HG03280 (cell line): ENCODE measurements at regions not wholly inside any gene's neighbourhood (a gene's known extent, or its start where the extent isn't known, plus 50 kb on each side); places are given as distances from the start of the nearest gene placed in this dataset.
"Not testable (repeated sequence)": the region's sequence is repeated elsewhere in the genome, so short reads cannot be mapped to it uniquely, and the experiment has no call there.

ENCODE experiments used
- ATAC-seq: cut with Tn5 transposase; IDR thresholded peaks from one replicate; pipeline ENCODE4 v1.9.1; 2021; ENCODE audit warnings: mild to moderate bottlenecking, moderate library complexity; ENCODE audit not compliant: unreplicated experiment

DNA sequence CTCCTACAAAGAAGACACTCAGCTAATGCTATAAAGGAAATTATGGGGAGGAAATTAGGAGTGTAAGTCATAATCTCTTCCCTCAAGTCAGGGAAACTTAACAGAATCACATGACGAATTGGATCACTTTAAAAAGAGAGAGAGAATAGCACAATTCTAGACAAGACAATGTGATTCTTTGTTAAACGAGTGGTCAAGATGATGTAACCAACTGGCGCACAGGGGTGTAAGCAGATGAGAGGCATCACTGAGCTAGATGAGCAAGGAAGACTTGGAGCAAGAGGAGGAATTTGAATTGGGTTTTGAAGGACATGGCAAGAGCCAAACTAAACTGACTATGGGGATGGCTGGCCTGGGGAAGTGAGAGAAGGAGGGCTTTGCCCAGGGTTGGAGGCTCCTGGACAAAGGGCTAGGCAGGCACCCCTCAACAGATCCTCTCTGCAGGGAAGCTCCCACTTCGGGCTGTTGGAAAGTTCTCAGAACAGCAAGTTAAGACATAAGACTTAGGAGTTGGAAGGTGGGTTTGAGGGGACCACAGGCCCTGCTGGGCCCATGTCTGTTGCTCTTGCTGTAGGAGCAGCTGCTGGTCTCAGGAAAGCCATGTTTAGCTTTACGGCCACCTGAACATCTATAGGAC, 123.9 kb upstream of the GRIK3 start:
- ATAC-seq = no peak

DNA sequence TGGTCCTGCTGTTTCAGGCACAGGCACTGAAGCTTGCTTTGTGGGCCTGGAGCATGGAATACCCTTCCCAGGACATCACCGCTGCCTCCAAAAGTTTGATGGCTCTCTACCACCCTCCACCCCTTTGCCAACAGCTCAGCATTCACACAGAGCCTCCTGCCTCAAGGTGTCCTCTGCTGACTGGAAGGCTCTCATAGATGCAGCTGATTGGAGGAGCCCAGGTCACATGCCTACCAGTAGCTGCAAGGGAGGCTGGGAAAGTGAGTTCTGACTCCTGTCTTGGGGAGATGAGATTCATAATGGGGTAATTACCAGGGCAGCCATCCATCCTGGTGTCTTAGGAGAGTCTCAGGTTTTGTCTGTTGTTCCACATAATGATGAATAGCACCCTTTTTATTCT, 124.8 kb upstream of the GRIK3 start:
- no peak for ATAC-seq

DNA sequence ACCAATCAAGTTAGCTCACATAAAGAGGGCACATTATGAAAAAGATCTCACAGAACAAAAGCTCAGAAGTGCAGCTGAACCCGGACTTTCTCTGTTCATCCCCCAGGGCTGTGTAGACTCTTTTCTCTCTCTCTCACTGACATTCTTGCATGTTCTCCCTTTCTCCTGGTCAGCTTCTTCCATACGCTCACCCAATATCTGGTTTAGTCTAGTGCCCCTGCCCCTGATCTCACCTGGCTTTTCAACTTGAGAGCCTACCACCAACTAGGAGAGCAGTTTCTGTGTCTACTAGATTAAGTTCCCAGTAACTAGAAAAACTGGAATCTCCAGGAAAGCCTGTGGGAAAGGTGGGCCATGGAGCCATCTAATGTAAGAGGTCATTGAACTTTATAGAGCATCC, 126.9 kb upstream of the GRIK3 start:
- ATAC-seq = no peak

DNA sequence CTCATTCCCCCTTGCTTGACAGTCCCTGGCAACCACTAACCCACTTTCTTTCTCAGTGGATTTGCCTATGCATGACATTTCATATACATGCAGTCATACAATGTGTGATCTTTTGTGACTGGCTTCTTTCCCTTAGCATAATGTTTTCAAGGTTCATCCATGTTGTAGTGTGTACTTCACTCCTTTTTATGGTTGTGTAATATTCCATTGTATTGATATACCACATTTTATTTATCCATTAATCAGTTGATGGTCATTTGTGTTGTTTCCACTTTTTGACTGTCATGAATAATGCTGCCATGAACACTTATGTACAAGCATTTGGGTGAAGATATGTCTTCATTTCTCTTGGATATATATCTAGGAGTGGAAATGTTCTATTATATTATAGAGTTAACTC, 127.7 kb upstream of the GRIK3 start:
- no peak for ATAC-seq

DNA sequence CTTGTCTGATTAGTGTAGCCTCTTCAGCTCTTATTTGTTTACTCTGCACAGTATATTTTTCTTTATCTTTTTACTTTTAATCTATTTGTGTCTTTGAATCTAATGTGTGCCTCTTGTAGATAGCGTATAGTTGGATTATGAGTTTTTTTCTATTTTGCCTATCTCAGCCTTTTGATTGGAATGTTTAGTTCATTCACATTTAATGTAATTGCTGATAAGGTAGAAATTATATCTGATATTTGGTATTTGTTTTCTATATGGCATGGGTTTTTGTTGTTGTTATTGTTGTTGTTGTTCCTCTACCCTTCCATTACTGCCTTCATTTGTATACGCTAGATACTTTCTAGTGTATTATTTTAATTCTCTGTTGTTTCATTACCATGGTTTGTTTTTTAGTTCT, 131.7 kb upstream of the GRIK3 start:
- ATAC-seq = no peak

DNA sequence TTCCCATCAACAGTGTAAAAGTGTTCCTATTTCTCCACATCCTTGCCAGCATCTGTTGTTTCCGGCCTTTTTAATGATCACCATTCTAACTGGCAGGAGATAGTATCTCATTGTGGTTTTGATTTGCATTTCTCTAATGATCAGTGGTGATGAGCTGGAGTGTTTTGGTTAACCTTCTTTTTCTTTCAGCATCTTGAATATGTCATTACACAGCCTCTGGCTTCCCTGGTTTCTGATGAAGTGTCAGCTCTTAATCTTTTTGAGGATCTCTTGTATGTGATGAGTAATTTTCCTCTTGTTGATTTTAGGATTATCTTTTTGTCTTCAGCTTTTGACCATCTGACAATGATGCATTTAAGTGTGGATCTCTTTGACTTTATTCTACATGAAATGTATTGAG, 133.2 kb upstream of the GRIK3 start:
- no peak for ATAC-seq

DNA sequence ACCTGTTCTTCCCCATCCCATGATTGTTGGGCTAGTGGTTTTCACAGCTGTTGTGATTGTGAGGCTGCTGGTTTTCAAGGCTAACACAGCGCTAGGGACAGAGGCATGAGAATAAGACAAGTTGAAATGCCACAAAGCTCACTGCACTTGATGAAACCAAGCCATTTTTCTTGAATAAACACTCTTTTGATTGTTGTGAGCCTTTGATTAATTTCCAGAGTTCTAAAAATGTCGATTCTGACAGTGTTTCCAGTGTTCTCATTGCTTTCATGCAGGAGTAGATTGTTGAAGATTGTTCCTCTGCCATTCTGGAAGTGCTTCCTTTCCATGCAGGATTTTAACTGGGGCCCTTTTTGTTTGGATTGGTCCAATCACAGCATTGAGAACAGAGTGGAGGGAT, 134.9 kb upstream of the GRIK3 start:
- ATAC-seq = no peak

DNA sequence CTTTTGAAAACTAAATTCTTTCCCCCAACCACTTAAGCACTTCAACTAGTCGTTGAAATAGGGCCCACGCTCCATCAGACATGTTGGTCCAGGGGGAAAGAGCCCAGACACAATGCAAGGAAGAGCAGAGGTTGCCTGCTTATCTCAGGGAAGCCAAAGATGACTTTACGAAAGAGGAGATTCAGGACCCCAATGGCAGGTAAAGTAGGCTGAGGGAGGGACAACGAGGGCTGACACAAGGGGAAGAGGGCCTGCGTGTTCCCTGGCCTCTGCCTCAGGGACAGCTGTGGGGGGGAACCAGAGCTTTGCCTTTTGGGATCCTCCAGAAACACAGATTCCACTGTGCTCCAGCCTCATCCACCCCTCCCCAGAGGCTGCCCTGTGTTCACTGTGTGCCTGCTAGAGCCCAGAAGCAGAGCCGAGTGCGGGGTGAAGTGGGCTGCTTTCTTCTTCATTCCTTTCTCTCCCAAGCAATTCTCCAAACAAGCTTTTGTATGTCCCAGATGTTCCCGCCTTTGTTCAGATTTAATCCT, 135.5 kb upstream of the GRIK3 start:
- ATAC-seq = no peak

DNA sequence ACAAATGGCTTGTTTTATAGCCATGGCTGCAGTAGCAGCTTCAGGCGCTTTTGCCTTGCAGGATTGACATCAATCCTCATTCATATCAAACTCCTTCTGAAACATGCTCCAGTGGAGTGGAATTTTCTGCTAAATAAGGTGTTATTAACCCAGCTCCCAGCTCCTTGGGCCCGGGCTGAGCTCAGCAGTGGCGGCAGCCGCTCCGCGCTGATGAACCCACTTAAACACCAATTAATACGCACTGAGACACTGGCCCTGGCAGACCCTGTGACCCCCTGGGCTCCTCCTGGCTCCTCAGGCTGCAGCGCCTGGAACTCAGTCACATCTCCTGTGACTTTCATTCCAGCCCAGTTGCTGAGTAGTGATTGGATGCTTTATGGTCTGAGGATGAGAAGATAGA, 137.4 kb upstream of the GRIK3 start:
- ATAC-seq = no peak

DNA sequence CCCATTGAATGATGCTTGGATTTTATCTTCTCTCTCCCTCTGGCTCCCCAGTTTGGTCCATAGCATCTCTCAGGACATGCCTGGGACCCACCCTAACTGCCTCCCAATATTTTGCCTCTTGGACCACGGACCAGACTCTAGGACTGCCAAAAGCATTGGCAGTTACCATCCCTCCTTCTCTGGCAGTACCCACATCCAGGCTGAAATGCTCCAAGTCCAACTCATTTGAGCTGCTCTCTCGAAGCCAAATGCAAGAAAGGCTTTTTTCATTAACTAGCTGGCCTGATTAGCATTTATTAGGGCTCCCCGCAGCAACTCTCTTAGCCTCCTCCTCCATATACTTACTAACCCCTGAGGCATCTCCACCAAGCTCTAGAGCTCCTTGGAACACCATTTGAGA, 140.0 kb upstream of the GRIK3 start:
- ATAC-seq = no peak

DNA sequence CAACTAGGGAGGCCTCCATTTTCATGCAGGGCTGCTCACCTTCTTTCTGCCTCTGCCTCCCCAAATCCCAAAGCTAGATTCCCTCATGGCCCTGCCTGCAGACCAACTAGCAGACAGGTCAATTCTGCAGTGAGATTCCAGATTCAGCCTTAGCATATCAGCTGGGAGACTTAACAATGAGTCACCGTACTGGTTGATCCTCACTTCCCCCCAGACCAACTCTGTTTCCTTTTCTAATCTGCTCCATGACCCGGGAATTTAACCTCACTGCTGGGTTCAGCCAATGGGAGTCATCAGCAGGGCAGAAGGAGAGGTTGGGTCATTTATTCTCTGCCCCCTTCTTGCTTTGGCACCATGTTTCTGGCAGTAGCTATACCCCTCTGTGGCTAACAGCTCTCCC, 140.6 kb upstream of the GRIK3 start:
- no peak for ATAC-seq

DNA sequence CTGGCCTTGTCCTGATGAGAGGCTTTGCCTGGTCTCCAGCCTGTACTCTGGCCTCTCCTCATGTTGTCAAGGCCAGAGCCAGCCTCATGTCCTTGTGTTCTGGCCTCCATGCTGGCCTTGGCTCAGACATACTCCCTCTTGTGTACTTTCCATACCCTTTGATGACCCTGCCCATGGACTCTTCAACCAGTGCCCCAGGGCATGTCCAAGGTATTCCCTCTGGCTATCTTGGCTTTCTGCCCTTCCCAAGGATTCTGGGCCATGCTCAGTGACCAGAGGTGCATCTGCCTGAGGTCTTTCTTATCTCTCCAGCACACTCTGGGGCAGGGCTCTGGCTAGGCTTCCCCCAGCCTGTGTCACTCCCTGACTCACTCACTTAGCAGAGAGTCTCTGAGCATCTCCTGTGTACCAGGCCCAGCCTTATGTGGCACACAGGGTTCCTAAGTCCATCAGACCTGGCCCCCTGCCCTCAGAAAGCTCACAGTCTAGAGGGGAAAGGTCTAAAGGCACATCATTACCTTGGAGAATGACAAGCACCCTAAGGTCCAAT, 141.4 kb upstream of the GRIK3 start:
- no peak for ATAC-seq

DNA sequence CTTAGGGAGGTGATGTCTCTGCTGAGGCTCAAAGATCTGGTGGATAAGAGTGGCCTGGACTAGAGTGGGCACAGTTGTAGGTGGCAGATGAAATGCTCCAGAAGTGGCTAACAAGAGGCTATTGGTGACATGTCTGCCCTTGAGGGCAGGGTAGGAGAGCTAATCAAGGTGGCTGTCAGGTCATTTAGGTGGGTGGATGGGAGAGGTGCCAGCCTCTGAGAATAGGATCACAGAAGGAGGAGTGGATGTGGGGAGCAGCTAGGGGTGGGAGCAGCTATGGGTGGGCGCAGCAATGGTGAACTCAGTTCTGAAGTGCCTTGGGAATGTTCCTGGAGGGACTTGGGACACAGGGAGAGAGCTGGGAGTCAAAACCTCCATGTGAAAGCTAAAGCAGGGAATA, 142.0 kb upstream of the GRIK3 start:
- ATAC-seq = no peak

DNA sequence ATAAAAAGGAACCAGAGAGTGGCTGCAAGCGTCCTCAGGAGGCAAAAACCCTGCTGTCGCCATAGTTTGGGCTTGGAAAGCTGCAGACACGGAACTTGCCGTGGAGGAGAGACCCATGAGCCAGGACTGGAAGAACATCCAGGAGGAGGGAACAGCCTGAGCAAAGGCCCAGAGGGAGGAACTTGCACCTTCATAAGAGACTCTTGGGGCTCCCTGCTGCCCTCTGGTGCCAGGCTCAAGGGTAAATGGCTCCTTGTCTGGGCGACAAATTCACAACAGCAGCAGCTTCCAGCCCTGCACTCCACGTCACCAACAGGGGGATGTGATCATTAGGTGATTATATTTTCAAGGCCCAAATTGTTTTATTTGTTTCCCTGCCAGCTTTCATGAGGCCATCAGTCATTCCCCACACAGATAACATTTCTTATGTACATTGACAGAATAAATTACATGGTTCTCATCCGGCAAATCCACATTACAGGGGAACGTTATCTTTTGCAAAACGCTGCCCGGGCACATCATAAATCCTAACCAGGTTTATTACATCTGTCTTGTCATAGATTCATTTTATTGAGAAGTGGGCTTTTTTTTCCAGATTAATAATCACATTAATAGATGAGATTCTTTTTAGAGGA, 143.0 kb upstream of the GRIK3 start:
- no peak for ATAC-seq

DNA sequence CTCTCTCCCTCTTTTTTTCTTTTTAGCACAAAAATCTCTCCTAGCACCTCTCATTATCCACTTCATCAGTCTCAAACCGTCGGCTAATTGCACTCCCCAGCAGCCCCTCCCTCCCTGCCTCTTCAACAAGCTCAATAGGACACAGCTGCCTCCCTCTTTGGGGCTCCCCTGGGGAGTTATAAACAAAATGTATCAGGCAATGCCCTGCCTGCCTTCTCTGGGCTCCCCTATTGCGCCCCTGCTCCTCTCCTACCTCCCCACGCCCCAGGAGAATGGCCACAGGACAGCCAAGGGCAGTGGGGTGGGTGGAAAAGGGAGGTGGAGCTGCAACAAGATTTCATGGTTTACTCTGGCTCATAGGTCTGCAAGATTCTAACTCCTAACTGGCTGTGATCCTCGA, 147.1 kb upstream of the GRIK3 start:
- ATAC-seq = no peak

DNA sequence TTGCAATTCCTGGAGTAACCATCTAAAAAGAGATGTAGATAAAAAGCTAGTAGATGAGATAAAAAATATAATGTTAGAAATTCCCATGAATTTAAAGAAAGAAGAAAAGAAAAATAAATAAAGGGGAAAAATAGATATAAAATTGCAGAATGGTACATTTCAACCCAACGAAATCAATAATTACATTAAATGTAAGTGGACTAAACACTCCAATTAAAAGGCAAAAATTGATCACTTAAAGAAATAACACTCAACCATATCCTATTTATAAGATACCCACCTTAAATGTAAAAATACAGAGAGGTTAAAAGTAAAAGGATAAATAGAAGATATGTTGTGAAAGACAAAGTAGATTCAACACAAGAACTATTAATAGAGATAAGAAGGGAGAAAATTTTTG, 150.5 kb upstream of the GRIK3 start:
- ATAC-seq = no peak

DNA sequence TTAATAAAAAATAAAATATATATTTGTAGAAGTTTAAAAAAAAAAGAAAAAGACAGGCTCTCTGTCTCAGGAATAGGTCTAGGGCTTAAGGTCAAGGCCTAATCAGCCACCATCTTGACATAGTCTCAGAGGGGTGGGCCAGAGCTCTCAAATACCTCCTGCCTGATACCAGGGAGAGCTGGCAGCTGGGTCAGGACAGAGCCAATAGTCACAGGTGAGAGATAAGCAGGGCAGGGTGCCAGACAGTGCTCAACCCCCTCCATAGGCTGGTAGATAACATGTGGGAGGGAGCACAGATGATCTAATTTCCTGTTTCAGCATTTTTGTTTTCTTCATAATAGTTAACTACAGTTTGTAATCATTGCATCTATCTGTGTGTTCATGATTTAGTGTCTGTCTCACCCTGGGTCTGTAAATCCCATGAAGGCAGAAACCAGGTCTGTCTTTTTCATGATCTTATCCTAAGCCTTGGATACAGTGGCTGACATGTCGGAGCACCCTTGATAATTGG, 152.0 kb upstream of the GRIK3 start:
- no peak for ATAC-seq

DNA sequence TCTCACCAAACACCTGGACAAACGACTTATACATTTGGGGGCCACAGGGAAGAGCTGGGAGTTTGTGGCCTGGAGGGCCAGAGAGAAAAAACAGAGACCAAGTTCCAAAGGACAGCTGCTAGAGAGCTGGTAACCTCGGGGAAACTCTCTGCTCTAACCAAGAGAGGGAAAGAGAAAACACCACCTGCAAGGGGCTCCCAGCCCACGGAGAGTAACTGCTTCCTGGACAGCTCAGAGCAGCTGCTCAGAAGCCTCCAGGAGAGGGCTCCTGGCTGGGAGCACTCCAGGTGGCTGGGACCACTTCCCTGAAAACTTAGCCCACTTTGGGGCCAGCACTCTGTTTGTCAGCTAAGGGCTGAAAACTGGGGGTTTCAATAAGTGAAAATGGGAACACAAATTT, 154.8 kb upstream of the GRIK3 start:
- no peak for ATAC-seq

DNA sequence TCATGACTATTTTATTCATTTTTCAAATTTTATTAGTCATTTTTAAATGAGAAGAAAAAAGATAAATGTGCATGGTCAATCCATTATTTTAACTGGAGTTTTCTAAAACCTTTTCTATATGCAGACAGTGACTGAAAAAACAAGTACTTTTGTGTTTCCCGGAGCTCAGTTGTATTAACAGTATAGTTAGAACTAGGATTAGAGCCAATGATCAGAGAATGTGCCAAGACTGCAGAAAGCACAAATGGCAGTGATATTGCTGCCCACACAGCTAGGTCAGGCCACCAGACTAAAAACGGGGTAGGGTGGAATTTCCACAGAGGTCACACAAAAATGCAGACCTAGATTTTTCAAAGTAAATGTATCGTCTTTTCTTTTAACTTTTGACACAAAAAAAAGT, 163.1 kb upstream of the GRIK3 start:
- no peak for ATAC-seq

DNA sequence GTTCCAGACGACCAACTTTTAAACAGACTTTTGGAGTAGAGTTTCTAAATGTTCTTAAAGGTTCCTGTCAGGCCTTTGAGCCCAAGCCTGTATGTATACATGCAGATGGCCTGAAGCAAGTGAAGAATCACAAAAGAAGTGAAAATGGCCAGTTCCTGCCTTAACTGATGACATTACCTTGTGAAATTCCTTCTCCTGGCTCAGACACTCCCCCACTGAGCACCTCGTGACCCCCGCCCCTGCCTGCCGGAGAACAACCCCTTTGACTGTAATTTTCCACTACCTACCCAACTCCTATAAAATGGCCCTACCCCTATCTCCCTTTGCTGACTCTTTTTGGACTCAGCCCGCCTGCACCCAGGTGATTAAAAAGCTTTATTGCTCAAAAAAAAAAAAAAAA, 180.0 kb upstream of the GRIK3 start:
- not testable (repeated sequence) for ATAC-seq

DNA sequence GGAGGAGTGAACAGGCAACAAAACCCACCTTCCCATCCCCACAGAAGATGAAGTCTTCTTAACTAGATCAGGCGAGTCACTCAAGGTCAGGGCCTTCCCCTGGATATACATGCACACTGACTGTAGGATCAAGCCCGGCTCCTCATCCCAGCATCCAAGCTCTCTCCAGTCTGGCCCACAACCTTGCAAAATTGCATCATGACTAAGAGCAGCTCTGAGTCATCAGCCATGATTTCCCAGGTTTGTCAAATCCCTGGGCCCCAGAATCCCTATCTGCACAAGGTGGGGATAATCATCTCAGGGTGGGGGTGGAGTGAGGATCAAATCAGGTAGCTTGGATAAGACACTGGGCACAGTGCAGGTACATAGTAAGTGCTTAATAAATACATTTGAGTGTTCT, 199.3 kb upstream of the GRIK3 start:
- no peak for ATAC-seq

DNA sequence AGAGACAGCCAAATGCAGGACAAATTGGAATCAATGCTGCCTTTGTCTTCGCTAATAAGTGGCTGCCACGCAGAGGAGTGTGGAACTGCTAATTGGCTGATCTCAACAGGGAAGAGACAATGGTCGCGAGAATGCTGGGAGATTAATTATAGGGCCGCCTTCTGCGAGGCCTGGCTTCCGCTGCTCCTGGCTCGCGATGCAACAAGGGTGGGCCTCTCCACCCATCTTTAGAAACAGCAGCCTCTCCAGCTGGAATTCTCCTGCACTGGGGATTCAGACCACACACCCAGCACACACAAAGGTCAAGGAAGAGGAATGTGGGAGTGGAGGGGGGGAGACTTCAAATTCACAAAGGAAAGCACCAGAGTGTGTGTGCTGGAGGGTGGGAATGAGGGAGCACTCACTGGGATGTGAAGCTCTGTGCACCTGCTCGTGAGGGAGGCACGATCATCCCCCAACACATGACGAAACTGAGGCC, 200.7 kb upstream of the GRIK3 start:
- ATAC-seq = no peak
